H1 (cell line): ENCODE measurements at regions not wholly inside any gene's neighbourhood (a gene's known extent, or its start where the extent isn't known, plus 50 kb on each side); places are given as distances from the start of the nearest gene placed in this dataset.

Source experiments
- BACH1 ChIP-seq: IDR thresholded peaks from 2 replicates; pipeline ENCODE4 v1.6.1; 2012; ENCODE audit warnings: low read length, improper control_type of control experiment
- CHD1 ChIP-seq: IDR thresholded peaks from 2 replicates; pipeline ENCODE4 v1.6.1; 2012; ENCODE audit warnings: low read depth, low read length, improper control_type of control experiment
- FOSL1 ChIP-seq: IDR thresholded peaks from 2 replicates; pipeline ENCODE4 v1.6.1; 2011; ENCODE audit warnings: mild to moderate bottlenecking, low read depth, low read length, moderate library complexity; ENCODE audit not compliant: insufficient read depth
- JUN ChIP-seq: IDR thresholded peaks from 2 replicates; pipeline ENCODE4 v1.6.1; 2011; ENCODE audit warnings: low read depth, mild to moderate bottlenecking, improper control_type of control experiment, low read length
- POLR2A ChIP-seq, 2 experiments: IDR thresholded peaks; 1 replicate in 1 of 2; 2 replicates in 1 of 2; pipeline ENCODE4 v1.6.1; 2011; ENCODE audit warnings: low read depth in 2 of 2, low read length in 2 of 2, mild to moderate bottlenecking in 2 of 2; ENCODE audit errors: control extremely low read depth in 1 of 2
- POLR2AphosphoS5 ChIP-seq: IDR thresholded peaks from 2 replicates; pipeline ENCODE4 v1.6.1; 2011; ENCODE audit warnings: low read depth, low read length
- SIN3A ChIP-seq, 2 experiments: IDR thresholded peaks in 1 of 2; conservative IDR thresholded peaks in 1 of 2; 2 replicates each; pipeline ENCODE4 v1.6.1; 2011 to 2012; ENCODE audit warnings: low read length in 2 of 2, improper control_type of control experiment in 1 of 2, low read depth in 1 of 2, mild to moderate bottlenecking in 1 of 2
- SP1 ChIP-seq: IDR thresholded peaks from 2 replicates; pipeline ENCODE4 v1.6.1; 2011; ENCODE audit warnings: low read depth, low read length
- TAF1 ChIP-seq: IDR thresholded peaks from 2 replicates; pipeline ENCODE4 v1.6.1; 2011; ENCODE audit warnings: mild to moderate bottlenecking, low read depth, low read length
- YY1 ChIP-seq: IDR thresholded peaks from 2 replicates; pipeline ENCODE4 v1.6.1; 2011; ENCODE audit warnings: low read depth, mild to moderate bottlenecking, low read length
- ZNF274 ChIP-seq: IDR thresholded peaks from 2 replicates; pipeline ENCODE4 v1.7.0; 2012; ENCODE audit warnings: low read length, borderline replicate concordance; ENCODE audit errors: extremely low read depth
- TF ChIP-seq, protein P1 (sequence below), 3 experiments: IDR thresholded peaks; 1 replicate in 2 of 3; 2 replicates in 1 of 3; pipeline versions ENCODE4 v1.5.1 to v1.6.1; 2011; ENCODE audit warnings: low read length in 3 of 3, mild to moderate bottlenecking in 3 of 3, inconsistent platforms in 2 of 3, low read depth in 1 of 3, moderate library complexity in 1 of 3; ENCODE audit not compliant: insufficient read depth in 1 of 3; ENCODE audit errors: control extremely low read depth in 1 of 3
- TF ChIP-seq, protein P2 (sequence below): IDR thresholded peaks from 2 replicates; pipeline ENCODE4 v1.6.1; 2012; ENCODE audit warnings: low read length, inconsistent platforms
- TF ChIP-seq, protein P3 (sequence below): IDR thresholded peaks from 2 replicates; pipeline ENCODE4 v1.6.1; 2012; ENCODE audit warnings: inconsistent platforms

DNA sequence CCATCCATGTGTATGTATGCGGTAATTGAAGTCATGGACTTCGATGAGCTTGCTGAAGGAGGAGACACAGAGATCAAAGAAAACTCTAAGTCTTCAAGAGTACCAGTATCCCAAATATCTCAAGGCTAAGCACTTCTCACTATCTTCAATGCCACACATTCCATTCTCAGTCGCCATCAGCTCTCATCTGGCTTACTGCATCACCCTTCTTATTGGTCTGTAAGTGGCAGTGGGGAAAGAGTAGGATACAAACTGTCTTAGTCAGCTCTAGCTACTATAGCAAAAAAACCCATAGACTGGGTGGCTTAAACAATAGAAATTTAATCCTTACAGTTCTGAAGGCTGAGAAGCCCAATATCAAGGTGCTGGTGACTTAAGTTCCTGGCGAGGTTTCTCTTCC, 218.7 kb downstream of the POSTN start:
- TF ChIP-seq, protein P1, sequence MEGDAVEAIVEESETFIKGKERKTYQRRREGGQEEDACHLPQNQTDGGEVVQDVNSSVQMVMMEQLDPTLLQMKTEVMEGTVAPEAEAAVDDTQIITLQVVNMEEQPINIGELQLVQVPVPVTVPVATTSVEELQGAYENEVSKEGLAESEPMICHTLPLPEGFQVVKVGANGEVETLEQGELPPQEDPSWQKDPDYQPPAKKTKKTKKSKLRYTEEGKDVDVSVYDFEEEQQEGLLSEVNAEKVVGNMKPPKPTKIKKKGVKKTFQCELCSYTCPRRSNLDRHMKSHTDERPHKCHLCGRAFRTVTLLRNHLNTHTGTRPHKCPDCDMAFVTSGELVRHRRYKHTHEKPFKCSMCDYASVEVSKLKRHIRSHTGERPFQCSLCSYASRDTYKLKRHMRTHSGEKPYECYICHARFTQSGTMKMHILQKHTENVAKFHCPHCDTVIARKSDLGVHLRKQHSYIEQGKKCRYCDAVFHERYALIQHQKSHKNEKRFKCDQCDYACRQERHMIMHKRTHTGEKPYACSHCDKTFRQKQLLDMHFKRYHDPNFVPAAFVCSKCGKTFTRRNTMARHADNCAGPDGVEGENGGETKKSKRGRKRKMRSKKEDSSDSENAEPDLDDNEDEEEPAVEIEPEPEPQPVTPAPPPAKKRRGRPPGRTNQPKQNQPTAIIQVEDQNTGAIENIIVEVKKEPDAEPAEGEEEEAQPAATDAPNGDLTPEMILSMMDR (IDR thresholded peaks at IDR 0.05; ENCODE audit: control extremely low read depth in 1 of 3, insufficient read depth in 1 of 3, low read depth in 1 of 3, low read length in 3 of 3): no peak
- no peak for TF ChIP-seq TAF1
- TF ChIP-seq ZNF274: no peak
- no peak for TF ChIP-seq JUN
- TF ChIP-seq FOSL1: no peak
- TF ChIP-seq, protein P2, sequence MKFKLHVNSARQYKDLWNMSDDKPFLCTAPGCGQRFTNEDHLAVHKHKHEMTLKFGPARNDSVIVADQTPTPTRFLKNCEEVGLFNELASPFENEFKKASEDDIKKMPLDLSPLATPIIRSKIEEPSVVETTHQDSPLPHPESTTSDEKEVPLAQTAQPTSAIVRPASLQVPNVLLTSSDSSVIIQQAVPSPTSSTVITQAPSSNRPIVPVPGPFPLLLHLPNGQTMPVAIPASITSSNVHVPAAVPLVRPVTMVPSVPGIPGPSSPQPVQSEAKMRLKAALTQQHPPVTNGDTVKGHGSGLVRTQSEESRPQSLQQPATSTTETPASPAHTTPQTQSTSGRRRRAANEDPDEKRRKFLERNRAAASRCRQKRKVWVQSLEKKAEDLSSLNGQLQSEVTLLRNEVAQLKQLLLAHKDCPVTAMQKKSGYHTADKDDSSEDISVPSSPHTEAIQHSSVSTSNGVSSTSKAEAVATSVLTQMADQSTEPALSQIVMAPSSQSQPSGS: no peak
- TF ChIP-seq CHD1: no peak
- TF ChIP-seq SP1: no peak
- TF ChIP-seq YY1: no peak
- TF ChIP-seq, protein P3, sequence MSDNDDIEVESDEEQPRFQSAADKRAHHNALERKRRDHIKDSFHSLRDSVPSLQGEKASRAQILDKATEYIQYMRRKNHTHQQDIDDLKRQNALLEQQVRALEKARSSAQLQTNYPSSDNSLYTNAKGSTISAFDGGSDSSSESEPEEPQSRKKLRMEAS: no peak
- TF ChIP-seq POLR2A (IDR thresholded peaks at IDR 0.05; ENCODE audit: control extremely low read depth in 1 of 2, low read depth in 2 of 2, low read length in 2 of 2): no peak
- TF ChIP-seq SIN3A (conservative IDR thresholded peaks at IDR 0.05 in 1 of 2, IDR thresholded peaks at IDR 0.05 in 1 of 2; ENCODE audit: low read depth in 1 of 2, low read length in 2 of 2): no peak
- TF ChIP-seq POLR2AphosphoS5: no peak
- TF ChIP-seq BACH1: no peak
